ENCODE measurements at regions not wholly inside any gene's neighbourhood (a gene's known extent, or its start where the extent isn't known, plus 50 kb on each side); places are given as distances from the start of the nearest gene placed in this dataset.

DNA sequence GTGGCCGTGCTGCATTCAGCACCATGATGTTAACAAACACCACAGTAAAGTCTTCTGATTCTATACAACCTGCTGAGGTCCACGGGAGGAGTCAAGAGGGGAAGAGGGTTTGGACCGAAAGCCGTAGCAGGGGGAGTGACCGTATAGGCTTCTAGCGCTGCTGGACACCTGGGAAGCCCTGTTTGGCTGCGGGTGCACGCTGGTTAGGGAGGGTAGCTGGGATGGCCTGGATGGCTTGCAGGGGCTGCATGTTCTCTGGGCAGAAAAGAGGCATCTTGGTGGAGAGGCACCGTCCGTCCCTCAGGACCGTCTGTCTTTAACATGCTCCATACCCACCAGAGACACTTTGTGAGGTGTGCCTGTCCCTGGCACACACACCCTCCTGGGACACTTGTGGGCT is 251.0 kb upstream of the IRX1 start:
- no peak for DNase-seq (ENCODE audit: low read depth in 4 of 4, low spot score in 3 of 4)

DNA sequence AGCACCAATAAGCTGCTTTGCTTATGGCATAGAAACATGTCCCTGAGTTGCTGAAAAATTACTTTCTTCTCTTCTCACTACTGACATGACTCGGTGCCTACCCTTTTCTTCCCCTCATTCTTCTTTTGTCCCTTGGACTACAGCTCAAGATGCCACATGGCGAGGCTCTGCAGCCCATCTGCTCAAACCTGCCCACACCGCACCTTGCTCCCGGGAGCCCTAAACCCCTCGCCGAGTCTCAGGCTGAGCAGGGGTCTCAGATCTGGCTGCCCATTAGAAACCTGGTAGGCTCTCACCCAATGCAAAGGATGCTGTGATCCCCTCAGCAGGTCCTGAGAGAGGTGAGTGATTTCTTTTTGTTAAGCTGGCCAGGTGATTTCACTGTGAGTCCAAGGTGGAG is 251.7 kb upstream of the IRX1 start:
- DNase-seq (ENCODE audit: low read depth in 4 of 4, low spot score in 3 of 4) = no peak

DNA sequence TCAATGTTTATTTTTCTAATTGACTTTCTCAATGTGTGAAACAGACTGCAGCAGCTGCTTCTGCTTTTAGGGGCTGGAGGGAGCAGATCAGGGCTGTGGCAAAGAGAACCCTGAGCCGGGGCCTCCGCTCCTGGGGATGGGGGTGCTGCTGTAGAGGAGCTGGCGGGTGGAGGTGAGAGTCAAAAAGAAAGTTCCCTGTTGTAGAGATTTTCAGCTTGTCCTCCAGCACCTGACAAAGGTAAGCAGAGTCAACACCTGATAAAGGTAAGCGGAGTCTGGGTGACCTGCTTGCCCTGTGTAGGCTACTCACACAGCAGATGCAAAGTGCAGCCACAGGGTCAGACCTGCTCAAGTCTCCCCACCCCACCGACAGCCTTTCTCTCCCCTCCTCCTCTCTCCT is 252.4 kb upstream of the IRX1 start:
- no peak for DNase-seq (ENCODE audit: low read depth in 4 of 4, low spot score in 3 of 4)

DNA sequence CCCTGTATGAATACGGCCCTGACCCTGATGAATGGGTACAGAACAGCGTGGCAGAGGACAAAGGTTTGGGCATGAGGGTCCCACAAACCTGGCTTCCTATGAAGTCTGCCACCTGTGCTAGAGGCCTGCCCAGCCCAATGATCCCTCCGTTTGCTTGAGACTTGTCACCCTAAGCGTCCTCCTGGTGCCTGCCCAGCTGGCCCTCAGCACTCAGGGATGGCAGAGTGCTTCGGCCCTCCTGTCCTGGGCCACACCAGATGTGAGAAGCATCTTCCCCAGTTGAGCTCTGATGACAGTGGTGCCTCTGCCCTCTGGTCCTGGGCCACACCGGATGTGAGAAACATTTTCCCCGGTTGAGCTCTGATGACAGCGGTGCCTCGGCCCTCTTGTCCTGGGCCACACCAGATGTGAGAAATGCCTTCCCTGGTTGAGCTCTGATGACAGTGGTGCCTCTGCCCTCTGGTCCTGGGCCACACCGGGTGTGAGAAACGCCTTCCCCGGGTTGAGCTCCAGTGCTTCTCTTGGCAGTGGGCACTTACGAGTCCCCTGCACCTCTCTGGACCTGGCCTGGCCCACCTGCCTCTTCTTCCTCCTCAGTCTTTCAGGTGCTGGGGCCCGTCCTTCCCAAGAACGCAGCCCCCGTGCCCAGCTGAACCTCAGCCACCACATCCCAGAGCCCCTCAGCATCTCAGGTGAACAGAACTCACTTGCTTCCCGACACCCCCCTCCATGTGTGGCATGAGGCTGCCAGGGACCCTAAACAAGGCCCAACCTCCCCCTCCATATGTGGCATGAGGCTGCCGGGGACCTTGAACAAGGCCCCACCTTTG is 253.1 kb upstream of the IRX1 start:
- DNase-seq (ENCODE audit: low read depth in 4 of 4, low spot score in 3 of 4) = no peak

DNA sequence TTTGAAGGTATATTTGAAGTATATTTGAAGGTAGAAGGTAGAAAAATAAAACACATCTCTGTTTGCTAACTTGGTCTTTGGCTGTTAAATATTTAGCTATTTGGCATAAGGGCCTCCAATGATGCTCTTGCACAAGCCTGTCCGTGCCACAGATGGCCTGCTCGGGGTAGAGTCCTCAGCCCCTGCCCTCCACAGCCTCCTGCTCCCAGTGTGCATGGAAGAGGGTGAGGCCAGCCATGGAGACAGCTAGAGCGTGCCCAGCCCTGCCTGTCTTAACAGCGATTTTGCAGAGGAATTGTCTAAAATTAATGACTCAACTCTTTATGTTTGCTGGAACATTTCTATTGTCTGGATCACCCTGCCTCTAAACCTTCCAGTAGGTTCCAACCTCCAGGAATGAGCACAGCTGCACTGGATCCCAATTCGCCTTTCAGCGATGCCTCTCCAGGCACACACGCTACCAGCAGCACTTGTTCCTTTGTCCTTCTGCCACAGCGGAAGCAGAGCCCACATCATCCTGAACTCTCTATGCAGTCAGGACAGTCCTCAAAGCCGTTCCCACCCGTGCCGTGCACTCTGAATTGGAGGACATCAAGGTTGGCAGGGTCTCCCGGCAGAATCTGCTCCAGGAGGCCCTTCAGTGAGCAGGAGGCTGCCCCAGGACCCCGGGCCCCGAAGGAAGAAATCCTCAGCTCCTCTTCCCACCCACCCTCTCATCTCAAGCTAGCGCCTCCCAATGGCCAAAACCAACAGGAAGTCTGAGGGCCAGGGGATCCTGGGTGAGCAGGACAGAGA is 254.0 kb upstream of the IRX1 start:
- DNase-seq (ENCODE audit: low read depth in 4 of 4, low spot score in 3 of 4) = no peak

DNA sequence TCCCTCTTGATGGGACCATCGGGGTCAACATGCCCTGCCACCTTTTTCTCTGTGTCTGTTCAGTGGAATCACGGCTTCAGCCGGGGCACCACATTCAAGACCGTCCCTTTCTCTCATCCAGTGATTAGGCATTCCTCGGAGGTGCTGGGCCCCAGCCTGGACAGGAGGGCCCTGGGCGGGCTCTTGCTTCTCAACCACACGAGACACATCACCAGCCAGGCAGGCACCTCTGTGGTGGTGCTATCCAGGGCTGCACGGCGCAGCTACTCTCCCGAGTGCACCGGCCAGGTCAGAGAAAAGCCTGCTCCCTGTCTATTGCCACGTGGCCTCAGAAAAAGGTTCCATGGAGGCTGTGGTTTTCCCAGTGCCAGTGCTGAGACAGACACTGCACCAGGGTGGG is 255.2 kb upstream of the IRX1 start:
- no peak for DNase-seq (ENCODE audit: low read depth in 4 of 4, low spot score in 3 of 4)

DNA sequence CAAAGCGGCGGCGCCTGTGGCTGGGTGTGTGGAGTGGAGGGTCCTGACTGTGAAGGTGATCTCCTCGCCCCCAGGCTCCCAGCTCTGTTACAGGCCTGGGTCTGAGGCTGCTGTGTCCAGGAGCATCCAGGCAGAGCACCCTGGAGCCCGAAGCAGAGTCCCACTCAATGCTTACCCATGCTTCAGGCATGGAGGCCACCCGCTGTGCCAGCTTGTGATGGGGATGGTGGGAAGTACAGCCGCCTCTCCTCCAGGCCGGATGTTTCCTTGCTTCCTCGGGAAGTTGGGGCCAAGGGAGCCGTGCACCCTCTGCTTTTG is 255.9 kb upstream of the IRX1 start:
- no peak for DNase-seq (ENCODE audit: low read depth in 4 of 4, low spot score in 3 of 4)

DNA sequence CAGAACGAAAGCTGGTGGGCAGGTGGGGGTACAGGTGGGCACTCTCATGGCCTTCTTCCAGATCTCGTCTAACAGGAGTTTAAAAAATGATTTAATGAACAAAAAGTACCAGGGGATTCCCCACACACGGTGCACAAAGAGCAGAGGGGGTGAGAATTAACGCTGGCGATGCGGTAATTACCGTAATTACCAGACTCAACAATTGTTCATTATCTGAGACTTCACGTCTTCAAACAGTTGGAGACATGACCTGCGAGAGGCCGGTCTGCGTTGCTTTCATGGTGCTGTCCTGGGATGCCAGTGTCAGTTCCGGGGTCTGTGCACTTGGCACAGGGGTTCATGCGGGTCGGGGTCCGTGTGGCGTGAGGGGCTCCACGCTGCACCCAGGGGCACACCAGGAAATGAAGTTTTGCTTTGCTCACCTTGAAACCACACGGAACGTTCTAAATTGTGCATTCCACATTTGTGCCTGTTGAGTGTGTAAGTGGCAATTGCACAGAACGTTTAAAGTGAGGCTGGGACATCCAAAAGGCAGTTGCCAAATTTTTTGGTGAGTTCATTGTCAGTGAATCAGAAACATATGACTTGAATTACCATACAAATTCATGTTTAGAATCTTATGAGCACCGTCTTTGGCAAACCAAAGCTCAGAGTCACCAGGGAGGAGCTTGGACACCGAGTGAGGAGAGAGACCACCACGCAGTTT is 256.4 kb upstream of the IRX1 start:
- no peak for DNase-seq (ENCODE audit: low read depth in 4 of 4, low spot score in 3 of 4)

DNA sequence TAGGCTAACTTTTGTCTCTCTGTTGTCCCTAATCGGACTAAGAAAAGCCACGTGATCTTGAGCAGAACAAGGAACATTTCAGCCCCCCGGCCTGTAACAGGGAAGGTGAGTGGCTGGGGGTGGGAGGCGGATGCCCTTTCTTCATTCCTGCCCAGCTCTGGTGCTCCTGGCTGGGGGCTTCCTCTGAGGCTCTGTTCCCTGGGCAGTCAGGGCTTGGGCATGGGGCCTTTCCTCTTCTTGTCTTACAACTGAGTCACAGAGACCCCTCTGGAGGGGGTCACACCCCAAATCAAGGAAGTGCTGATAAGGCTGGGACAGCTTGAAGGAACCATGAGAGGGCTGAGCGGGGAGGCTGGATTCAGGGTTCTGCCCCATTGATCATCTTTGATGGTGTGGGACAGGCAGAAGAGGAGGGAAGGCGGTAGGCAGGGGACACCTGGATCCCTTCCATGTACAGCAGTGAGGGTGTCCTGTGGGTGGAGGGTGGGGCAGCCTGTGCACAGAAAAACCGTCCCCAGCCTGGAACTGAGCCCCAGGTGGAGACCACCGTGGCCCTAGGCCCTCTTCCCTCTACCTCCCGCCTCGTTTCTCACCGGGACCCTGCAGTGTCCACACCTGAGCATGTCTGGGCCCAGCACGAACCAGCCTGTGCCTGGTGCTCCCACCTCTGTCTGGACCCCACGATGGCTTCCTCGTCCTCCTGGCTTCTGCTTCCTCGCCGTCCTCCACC is 257.7 kb upstream of the IRX1 start:
- no peak for DNase-seq (ENCODE audit: low read depth in 4 of 4, low spot score in 3 of 4)

DNA sequence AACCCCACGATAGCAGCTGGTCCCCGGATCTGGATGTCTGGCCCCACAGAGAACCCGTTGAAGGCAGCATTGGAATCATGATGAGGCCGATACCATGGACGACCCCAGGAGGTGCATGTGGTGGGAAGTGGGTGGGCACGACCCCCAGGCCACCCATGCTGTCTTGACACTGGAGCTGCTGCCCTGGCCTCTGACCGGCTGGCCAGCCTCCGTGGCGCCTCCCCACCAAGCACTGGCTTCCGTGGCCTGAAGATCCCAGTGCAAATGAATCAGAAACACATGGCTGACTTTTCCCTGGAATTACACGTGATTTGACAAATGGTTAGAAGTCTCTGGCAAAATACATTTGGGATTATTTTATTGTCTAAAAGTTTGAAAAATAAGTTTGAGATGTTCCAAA is 259.0 kb upstream of the IRX1 start:
- DNase-seq (ENCODE audit: low read depth in 4 of 4, low spot score in 3 of 4) = no peak

DNA sequence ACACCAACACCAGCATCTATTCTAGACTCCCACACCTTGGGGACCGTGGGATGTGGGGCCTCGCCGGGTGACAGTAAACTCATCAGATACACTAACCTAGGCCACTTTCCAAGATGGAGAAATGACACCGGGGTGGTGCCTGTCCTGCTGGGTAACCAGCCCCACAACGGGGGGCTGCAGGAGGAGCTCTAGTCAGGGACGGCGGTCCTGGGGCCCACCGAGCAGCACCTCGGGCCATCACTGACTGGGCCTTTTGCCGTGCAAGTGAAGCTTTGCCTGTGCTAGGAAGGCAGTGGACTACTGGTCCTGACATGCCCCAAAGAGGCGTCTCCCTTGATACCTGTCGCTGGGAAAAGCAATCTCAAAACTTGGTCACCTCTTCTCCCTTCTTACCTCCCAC is 260.3 kb upstream of the IRX1 start:
- DNase-seq (ENCODE audit: low read depth in 4 of 4, low spot score in 3 of 4) = no peak

DNA sequence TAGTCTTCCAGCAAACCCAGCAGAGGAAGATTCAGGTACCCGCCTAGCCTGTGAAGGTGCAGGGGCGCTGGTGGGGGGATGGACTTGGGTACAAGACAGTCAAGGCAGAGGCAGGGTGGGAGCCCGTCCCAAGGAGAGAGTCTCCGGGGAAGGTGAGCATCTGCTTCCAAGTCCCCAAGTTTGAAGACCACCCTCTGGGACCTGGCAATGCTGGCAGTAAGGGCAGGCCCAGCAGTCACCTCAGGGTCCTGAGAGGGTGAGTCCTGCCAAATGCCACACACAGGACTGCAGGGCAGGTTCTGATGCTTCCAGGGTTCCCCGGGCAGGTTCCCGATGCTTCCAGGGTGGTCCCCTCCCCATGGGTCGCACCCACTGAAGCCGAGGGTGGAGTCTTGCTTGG is 261.8 kb upstream of the IRX1 start:
- DNase-seq (ENCODE audit: low read depth in 4 of 4, low spot score in 3 of 4) = no peak

DNA sequence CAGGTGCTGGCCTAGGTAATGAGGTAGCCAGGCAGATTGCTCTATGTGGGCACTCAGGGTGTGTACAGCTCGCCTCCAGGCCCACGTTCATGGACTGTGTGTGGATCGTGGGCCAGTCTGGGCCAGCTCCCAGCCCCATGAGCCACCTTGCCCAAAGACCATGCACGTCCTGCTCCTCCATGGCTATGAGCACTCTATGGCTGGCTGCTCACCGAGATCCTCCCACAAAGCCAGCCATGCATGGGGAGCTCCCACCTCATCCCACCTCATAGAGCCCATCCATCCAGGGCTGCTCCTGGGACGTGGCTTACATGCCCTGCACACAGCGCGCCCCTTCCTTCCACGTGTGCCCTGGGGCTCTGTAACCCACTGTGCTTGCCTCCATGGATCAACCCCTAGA is 262.5 kb upstream of the IRX1 start:
- DNase-seq (ENCODE audit: low read depth in 4 of 4, low spot score in 3 of 4) = no peak

DNA sequence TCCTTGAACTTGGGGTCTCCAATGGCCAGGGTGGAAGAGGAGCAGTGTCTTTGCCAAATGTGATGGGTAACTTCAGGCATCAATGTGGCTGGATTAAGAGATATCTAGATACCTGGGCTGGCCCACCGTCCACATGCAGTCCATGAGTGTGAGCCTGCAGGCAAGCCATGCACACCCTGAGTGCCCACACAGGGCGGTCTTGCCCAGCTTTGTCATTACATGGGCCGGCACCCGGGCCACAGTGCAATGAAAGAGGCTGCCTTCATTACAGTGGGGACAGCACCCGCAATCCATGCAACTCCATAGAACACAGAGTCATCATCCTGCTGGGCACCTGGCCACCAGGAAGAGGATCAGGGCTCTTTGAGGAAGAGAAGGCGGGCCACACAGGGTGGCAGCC is 263.8 kb upstream of the IRX1 start:
- DNase-seq (ENCODE audit: low read depth in 4 of 4, low spot score in 3 of 4) = no peak

DNA sequence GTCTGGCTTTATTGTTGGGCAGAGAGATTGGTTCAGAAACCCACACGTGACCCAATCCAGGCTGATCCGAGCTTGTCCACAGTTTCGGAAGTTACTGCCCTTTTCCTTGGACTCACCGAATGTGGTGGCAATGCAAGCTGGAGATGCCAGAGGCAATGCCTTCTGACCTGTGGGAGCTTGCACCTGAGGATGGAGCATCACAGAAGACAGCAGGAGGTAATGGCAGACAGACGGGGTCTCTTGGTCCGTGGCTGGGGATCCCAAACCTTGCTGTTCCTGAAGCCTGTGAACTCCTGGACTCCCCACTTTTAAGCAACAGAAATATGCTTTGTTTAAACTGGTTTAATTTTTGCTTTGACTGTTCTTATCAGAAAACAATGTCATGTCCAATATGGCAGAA is 265.2 kb upstream of the IRX1 start:
- DNase-seq (ENCODE audit: low read depth in 4 of 4, low spot score in 3 of 4) = no peak

DNA sequence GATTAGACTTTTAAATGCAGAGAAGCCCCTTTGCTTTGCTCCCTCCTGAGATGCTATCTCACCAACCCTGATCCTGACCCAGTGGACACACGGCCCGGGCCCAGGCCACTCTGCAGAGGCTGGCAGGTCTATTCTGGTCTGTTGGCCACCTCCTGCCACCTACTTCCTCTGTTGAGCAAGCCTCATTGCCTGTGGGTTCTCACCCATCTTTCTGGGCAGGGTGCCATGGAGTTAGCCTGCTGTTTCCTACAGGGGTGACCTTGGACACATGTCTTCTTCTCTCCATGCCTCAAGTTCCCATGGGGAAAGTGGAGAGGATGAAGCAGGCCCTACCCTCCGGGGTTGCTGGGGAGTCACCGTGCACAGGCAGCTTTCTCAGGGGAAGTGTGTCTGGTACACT is 266.2 kb upstream of the IRX1 start:
- DNase-seq (ENCODE audit: low read depth in 4 of 4, low spot score in 3 of 4) = no peak

DNA sequence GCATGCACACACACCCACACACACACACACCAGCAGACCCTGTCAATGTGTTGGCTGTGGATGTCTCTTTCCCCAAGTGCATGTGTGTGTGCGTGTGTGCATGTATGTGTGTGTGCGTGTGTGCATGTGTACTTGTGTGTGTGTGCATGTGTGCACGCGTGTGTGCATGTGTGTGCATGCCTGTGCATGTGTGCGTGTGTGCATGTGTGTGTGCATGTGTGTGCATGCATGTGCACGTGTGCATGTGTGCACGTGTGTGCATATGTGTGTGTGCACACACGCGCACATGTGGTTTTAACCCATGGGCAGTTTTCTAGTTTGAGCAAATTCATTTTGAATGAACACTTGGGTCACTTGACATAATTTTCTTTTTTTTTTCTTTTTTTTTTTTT is 268.8 kb upstream of the IRX1 start:
- no peak for DNase-seq (ENCODE audit: low read depth in 4 of 4, low spot score in 3 of 4)

DNA sequence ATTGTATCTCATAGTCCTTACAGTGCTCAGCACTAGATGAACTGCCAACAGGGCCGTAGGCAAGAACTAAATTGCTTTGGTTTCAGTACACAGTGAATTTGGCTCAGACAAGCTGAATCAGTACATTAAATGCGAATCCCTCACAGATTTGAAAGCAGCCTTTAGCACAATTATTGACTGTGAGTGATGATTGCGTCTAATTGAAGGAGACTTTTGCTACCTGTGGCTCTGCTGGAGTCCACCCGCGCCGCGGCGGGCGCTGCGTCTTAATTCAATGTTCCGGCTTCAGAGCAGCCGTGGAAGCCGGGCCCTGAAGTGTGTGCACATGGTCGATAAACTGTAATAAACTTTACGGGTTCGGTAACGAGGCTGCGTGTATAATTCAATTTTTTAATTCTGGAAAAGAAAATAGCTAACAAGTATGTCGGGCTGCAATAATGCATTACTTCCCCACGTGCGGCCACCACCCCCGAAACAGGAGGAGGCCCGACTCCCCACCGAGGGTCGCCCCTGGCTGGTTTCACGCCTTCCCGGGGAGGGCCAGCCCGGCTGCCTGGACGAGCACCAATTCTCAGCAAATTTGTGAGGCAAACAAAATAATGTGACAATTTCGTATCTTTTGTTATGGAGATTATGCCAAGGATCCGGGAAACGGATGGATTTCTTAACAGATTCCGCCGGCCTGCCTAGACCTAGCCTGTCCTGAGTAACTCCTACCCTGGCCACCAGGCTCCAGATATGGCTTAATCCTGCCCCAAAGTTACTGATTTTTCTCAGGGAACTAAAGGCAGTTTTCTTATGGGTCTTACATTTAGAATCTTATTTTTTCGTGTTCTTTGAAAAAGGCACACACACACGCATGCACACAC is 269.4 kb upstream of the IRX1 start:
- no peak for DNase-seq (ENCODE audit: low read depth in 4 of 4, low spot score in 3 of 4)

DNA sequence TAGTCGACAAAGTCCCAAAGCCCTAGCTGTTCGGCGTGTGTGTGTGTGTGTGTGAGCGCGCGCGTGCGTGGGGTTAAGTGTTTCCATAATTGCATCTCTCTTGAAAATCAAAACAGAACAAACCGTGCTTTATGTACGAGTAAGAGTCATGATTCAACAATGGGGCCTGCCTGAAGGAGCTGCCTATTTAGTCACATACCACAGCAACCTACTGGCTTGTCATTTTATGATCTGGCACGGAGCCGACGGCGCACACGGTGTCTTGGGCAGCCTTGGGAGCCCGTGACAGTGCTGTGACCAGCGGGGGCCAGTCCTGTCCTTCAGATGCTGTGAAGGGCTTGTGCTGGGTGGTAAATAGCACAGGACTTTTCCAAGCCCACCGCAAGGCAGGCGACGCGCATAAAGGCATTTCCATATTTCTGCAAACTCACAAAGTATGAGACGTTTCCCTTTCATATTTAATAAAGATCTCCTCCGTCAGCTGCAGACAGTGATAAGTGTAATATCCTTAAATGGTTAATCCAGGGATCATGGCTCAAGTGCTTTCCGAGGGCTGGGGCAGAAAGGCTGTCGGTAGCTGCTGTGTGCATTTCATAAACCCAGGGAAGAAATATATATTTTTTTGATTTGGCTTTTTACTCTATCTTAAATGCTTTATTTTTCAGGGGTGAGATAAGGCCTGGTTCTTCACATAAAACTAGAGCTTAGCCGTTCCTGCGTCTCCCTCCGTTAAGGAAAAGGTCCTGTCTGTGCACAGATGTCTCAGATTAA is 270.2 kb upstream of the IRX1 start:
- DNase-seq (ENCODE audit: low read depth in 4 of 4, low spot score in 3 of 4) = no peak
